ENCODE measurements at regions not wholly inside any gene's neighbourhood (a gene's known extent, or its start where the extent isn't known, plus 50 kb on each side); places are given as distances from the start of the nearest gene placed in this dataset.
"Not testable (repeated sequence)": the region's sequence is repeated elsewhere in the genome, so short reads cannot be mapped to it uniquely, and the experiment has no call there.

DNA sequence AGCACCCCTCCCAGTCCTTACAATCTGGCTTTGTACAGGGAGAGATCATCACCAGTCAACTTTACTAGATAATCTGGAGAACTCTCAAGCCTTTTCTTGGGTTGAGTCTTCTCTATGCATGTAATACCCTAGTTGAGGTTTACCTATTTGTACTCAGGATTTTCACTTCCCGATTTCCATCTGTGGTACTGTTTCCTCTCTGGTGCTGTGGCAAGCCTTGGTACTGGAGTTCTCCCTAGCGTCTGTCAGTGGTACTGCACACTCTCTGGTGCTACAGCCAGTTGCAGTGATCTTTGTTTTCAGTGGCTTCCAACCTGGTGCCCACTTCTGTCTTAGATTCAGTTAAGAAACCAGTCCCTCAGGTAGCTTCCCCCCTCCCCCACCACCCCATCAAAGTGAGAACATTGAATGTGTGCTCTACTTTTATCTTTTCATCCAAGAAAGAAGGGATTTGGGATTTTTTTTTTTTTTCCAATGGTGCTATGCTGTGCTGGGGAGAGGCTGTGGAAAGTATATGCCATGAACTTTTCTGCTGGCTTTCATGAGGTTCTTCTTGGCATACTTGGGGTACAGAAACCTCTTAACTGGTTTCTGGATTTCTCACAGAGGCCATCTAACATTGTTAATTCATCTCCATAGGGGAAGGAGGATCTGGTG lies 69.4 kb upstream of the EVL start:
- DNase-seq: peak; percentile 29 to 46 (median 33)

GRCh38 chr14:99996951-99997571 lies 68.2 kb upstream of the EVL start:
- no peak for DNase-seq

- not testable (repeated sequence) for DNase-seq
Measured at GRCh38 chr14:100000398-100000797, 64.8 kb upstream of the EVL start.

DNA sequence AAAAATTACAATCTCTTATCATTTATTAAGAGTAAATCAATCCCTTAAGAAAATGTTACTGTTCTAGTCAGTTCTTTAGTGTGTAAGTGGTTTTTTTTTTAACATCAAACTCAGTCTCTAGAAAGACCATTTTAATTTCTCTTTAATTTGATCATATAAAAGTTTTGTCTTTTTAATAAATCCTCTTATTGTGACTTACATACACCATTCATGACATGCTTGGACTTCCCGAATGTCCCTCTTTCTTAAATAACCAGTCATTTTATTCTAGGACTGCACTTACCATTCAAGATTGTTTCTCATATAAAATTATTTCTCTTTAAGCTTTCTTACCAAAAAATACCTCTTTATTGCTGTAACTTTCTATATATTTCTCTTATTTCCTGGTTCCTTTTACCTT lies 60.8 kb upstream of the EVL start:
- no peak for DNase-seq

DNA sequence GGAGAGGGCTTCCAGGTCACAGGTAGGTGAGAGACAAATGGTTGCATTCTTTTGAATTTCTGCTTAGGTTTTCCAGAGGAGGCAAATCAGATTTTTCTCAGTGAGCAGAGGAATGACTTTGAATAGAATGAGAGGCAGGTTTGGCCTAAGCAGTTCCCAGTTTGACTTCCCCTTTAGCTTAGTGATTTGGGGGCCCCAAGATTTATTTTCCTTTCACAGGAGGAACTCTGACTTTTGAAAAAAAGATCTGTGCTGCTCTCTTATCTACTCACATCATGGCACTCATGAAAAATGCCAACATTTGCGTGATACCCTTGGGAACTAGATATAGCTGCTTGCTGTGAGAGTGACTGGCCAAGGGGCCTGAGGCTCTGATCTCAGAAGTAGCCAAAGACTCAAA lies 58.0 kb upstream of the EVL start:
- no peak for DNase-seq

- DNase-seq: not testable (repeated sequence)
Measured at GRCh38 chr14:100009802-100010201, 55.4 kb upstream of the EVL start.

DNA sequence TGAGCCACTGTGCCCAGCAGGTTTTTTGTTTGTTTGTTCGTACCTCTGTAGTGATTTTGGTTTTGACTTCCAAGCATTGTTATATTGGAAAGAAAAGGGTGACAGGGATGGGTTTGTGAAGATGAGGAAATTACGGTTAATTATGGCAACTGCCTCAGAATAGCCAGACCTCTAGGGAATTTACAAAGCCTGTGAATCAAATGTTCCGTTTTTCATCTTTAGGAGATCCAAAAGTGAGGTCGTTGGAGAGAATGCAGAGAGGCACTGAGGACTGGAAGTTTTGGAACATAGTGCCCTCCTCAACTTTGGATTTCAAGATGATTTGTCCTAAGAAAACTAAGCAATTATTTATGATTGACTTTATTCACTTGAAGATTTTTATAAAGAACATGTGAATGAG lies 54.5 kb upstream of the EVL start:
- no peak for DNase-seq

DNA sequence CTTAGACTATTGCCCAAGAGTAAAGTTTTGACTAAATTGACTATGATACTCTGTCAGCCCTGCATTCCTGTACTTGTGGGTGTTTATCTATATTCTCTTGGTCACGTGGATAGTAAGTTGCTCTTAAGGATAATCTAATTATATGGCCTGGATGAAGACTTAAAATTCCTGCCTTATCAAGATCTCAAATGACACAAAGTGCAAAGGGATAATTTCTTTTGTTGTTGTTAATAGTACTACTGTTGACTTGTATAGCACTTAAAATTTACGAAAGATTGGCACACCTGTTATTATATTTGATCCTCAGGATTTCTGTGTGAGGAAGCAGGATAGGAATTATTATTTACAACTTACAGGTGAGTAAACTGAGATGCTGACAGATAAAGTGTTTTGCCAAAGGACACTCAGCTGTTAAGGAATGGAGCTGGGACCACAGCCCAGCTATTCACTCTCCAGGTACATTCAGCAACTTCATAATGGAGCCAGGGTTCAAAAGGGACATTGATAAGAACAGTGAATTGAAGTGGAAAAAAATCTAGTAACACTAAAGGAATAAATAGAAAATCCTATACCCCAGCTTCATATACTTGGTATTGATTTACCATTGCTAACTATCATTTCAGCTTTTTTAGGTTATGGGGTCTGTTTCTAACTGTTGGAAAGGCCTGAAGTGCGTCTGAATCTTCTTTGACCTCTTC lies 53.4 kb upstream of the EVL start:
- DNase-seq: no peak

DNA sequence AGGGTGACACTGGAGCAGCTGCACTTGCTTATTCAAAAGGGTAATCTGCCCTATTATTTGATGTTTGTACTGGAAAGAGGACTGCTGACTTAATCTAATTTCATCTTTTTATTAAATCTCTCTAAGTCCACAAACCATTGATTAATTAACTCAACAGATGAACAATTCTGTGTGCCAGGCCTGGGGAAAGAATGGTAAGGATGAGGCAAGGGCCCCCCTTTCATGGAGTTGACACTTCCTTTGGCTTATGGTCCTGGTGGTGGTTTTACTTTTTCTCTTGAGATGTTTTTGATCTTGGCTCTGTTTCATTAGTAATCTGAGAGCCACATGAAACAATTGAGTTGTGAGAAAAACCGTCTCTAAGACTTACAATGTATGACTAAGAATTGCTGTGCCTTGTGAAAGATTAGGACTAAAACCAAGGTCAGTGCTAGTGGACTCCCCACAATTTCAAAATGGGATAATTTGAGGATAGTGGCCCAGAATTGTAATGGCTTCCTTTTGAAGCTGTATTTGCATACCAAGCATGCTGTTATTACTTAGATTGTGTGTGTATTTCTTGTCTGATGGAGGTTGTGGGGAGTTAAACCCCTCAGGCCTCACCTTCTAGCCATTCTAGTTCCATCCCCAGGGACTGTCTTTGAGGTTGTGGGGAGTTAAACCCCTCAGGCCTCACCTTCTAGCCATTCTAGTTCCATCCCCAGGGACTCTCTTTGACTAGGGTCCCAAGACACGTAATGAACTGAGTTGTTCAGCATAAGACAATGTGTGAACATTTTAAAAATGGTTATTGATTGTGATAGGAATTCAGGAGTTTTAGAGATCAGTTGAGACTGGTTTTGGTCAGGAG lies 52.5 kb upstream of the EVL start:
- no peak for DNase-seq

GRCh38 chr14:100015251-100015655 lies 50.0 kb upstream of the EVL start:
- DNase-seq: no peak

All from activated CD4-positive, CD25-positive, alpha-beta regulatory T cell (primary cell).